GM12864 (cell line): ENCODE measurements at regions not wholly inside any gene's neighbourhood (a gene's known extent, or its start where the extent isn't known, plus 50 kb on each side); places are given as distances from the start of the nearest gene placed in this dataset.

Experiments
- DNase-seq: peaks from one replicate; pipeline ENCODE4 v3.0.0-alpha.2; 2011; ENCODE audit warnings: low read depth
- H3K4me3 ChIP-seq: 2 replicates; pipeline ENCODE4 v1.5.1; 2011; ENCODE audit warnings: mild to moderate bottlenecking, low read depth, low read length, control low read depth
- CTCF ChIP-seq: IDR thresholded peaks from 2 replicates; pipeline ENCODE4 v1.5.1; 2011; ENCODE audit warnings: low read depth, mild to moderate bottlenecking, moderate library complexity, low read length, control low read depth, inconsistent platforms; ENCODE audit errors: missing control alignments

- TF ChIP-seq CTCF = no peak
Observed at GRCh38 chr3:5678844-5679243, 491.3 kb downstream of the EDEM1 start.

GRCh38 chr3:5687230-5687629, 499.7 kb downstream of the EDEM1 start:
- no peak for DNase-seq
- no peak for TF ChIP-seq CTCF
- H3K4me3 ChIP-seq = no peak overlapping the region

More at GRCh38 chr3:5678844-5679243, 491.3 kb downstream of the EDEM1 start:
- DNase-seq = no peak
- H3K4me3 ChIP-seq = no peak overlapping the region

GRCh38 chr3:5690490-5690889, 503.0 kb downstream of the EDEM1 start:
- H3K4me3 ChIP-seq = no peak overlapping the region
- no peak for DNase-seq
- no peak for TF ChIP-seq CTCF

DNA sequence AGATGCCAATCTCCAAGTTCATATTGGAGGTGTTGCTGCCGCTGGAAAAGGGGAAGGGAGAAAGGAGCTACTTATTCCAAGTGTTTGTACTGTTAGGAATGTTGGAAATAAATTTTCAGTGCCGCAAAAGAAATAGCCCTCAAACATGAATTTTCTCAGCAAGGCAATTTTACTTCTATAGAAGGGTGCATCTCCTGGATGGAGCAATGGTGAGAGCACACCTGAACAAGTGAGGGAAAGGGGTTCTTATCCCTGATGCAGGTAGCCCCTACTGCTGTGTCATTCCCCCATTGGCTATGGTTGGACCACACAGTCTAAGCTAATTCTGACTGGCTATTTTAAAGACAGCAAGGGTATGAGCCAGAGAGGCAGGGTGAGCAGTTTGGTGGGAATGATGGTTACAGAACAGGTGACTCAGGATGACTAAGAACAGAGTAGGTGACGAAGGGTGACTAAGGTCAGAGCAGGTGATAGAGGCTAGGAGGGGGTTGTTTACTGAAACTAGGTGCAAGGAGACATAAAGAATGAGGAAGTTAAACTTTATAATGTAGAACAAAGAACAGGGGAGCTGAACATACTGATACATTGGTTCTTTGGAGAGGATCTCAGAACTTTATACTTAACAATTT, 503.5 kb downstream of the EDEM1 start:
- no peak overlapping the region for H3K4me3 ChIP-seq
- no peak for TF ChIP-seq CTCF
- no peak for DNase-seq

- TF ChIP-seq CTCF = no peak
- H3K4me3 ChIP-seq = no peak overlapping the region
- no peak for DNase-seq
Observed at GRCh38 chr3:5692446-5692845, 504.9 kb downstream of the EDEM1 start.

GRCh38 chr3:5694266-5694665, 506.8 kb downstream of the EDEM1 start:
- no peak for TF ChIP-seq CTCF
- no peak for DNase-seq

DNA sequence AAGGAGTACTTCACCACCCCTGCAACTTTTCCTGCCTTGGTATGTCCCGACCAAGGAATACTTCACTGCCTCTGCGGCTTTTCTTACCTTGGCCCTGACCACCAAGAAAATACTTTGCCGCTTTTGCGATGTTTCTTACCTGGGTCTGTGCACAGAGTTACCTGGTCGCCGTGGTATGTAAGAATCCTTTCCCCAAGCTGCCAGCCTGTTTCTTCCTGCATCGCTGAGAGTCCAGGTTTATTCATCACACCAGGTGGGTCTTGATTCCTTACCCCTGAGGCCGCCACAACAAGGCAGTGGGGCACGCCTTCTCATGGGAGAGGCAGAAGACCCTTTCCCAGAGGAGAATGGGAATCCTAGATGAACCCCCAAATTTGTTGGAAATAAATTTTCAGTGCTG, 511.3 kb downstream of the EDEM1 start:
- no peak for TF ChIP-seq CTCF
- DNase-seq = no peak
- H3K4me3 ChIP-seq = no peak overlapping the region

More at GRCh38 chr3:5694266-5694665, 506.8 kb downstream of the EDEM1 start:
- no peak overlapping the region for H3K4me3 ChIP-seq
